T47D (cell line): ENCODE measurements at regions not wholly inside any gene's neighbourhood (a gene's known extent, or its start where the extent isn't known, plus 50 kb on each side); places are given as distances from the start of the nearest gene placed in this dataset.

Experiments used
- DNase-seq, 2 experiments: peaks; one replicate each; pipeline versions ENCODE4 v3.0.0 to v3.0.0-alpha.2; 2011 to 2012; ENCODE audit warnings: low read depth in 1 of 2, low spot score in 1 of 2
- JUND ChIP-seq: IDR thresholded peaks from 2 replicates; pipeline ENCODE4 v1.6.1; 2012; ENCODE audit warnings: low read depth
- in situ Hi-C: cut with HindIII; loops from 2 replicates; pipeline ENCODE4 v1.10.0; 2016; ENCODE audit warnings: low sequenced_read_pairs, low pct_unique_long_range_greater_than_20kb

DNA sequence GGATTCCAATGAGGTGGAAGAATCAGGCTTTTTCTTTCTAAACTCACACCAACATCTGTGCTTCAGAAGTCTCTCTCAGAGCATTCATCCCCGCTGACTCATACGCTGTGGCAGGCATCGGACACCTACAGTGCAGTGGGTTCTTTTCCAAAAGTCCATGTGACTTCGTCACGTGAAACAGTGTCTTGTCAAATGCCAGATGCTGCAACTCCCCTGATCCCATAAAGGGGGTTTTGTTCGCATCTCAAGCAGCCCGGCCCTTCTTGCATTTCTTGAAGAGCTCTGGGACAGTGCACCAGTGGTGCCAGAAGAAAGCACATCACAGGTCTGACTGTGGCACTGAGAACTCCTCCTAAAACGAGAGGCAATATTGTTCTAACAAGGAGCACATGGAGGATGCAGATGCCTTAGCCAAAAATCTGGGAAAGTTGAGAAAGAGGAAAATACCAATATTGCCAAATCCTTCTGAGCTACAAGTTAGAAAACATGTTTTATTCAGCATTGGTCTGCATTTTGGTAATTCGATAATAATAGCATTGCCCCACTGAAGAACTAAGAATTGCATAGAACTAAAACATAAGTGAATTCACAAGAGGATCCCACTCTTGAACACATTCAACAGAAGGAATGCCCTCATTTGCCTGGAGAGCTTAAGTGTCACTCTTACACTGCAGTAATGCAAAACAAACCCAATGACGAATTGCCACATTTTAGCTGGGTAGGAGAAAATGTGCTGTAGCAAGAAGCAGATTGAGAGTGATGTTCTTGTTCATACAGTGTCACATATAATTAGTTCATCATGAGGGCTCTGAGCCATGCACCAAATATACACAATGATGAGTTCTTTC is 204.4 kb downstream of the CXCL12 start:
- TF ChIP-seq JUND: no peak
- in situ Hi-C loops: no loop called here
- DNase-seq: no peak

DNA sequence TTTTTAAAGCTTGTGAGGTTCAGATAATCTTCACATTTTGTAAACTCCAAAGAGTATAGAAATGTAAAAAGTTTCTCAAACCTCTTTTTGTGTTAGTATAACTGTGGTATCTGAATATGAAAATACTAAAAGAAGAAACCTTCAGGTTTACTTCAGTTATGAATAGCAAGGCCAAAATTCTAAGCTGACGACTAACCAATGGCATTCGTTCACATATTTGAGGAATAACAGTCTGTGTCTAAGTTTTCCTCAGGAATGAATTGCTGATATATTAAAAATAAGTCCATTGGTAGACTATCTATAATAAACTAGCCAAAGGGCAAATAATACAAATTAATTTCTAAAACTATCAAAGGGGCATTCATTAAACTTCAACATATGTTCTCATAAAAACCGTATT is 206.0 kb downstream of the CXCL12 start:
- in situ Hi-C loops: no loop called here
- DNase-seq: no peak

DNA sequence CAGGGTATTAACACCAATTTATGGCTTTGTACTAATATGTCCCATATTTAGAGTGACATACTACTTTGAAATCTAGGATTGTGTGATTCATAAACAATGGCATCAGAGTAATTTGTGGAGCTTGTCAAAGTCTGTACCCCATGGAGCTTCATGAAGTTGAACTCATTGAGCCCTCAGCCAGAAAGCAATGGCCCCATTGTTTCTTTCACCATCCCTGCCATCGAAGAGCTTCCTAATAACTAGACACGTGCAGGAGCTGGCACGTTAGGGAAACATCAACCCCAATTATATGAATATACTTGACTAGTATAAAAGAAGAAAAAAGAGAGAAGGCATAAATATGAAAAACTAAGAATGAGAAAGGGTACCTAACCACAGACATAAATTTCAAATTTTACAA is 206.6 kb downstream of the CXCL12 start:
- in situ Hi-C loops: no loop called here
- no peak for TF ChIP-seq JUND

More for the DNA sequence above, 206.0 kb downstream of the CXCL12 start:
- TF ChIP-seq JUND: no peak

DNA sequence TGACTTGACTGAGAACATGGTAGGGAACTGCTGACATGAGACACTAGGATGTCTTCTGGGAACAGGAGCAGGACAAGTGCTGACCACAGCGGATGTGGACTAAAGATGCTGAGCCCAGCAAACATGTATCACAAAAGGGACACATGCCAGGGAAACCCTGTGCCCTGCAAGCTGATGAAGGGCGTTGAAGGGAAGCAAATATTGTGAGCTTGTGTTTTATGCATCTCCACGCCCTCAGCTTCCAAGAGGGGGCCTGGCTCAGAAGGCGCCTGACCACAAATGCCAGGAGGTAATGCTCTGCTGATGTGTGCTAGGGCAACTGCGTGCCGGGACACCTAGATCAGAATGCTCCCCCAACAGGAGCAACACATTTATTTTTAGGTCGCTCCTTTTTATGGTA is 207.3 kb downstream of the CXCL12 start:
- TF ChIP-seq JUND: no peak
- in situ Hi-C loops: no loop called here
- no peak for DNase-seq

More for the DNA sequence above, 206.6 kb downstream of the CXCL12 start:
- DNase-seq: no peak

DNA sequence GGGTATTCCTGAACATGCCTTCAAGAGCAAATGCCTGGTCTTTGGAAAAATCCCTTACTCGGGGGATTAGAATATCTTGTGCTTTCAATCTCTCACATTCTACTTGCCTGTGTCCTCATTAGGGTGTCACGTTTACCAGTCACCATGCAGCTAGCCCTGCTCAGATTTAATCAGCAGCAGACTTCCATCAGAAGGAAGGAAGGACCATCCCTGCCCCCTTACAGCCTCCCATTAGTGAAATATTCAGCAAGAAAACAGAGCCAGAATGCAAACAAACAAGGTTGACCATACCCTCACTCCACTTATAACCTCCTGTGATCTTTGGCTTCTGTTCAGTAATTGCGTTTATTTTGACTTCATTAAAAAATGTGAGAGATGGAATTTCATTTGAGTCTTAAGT is 208.6 kb downstream of the CXCL12 start:
- in situ Hi-C loops: no loop called here
- peak in 1 of 2 experiments; percentile 70 for DNase-seq
- no peak for TF ChIP-seq JUND

DNA sequence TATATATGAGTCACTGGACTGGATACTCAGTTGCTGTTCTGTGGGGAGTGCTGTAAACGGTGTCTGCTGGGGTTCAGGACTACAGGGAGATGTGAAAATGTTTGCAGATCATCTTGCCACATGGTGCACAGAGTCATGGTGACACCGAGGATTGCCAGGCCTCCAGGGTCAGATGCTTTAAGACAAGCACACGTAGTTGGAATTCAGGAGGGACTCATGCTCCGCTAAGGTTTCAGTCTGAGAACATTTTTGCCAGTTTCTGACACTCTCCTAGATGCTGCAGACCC is 211.3 kb downstream of the CXCL12 start:
- in situ Hi-C loops: no loop called here
- peak in 1 of 2 experiments; percentile 98 for DNase-seq
- peak; percentile 89; the same call in 1 of the 2 replicates for TF ChIP-seq JUND

DNA sequence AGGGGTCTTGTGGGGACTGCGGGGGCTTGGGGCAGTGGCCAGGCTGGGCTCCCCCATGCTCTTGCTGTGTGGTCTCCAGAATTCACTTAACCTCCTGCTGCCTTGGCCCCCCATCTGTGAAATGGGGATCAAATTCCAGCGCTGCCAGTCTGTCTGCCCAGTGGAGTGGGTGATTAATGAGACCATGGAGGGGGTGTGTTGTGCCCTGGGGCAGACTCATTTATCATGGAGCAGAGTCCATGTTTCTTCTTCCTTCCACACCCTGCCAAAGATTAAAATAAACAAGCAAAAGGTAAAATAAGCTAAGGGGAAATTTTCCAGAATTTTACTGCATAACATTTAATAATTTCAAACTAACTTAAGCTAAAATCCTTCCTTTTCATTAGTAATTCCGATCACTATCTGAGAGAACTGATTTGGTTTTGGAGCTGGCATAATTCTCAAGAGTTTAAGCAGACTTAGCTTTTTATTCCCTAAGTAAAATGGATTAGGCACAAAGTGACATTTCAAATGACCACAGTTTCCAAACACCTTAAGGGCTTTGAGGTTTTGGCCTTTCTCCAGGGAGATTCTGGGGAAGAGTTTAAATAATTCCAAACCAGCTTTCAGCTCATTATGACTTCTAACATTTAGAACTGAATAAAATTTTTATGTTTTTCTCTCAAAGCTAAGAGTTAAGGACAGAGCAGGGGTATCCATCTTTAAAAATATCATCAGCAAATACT is 211.9 kb downstream of the CXCL12 start:
- no peak for TF ChIP-seq JUND
- in situ Hi-C loops: no loop called here
- DNase-seq: peak in 1 of 2 experiments; percentile 95

DNA sequence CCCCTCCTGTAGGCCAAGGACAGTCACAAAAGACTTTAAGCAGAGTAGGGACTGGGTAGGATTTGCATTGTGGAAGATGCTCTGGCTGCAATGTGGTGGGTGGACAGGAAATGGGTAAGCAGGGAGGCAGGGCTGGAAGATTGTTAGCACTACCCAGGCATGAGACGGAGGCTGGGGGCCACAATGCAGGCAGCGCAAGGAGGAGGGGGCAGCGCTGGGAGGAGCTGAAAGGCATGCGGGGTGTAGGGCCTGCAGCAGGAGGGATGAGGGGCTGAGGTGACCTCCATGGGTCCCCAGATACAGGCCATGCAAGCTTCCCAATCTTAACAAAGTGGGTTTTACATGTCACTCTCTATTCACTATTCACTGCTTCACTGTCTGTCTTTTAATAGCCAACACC is 213.1 kb downstream of the CXCL12 start:
- no peak for DNase-seq
- TF ChIP-seq JUND: no peak
- in situ Hi-C loops: no loop called here

DNA sequence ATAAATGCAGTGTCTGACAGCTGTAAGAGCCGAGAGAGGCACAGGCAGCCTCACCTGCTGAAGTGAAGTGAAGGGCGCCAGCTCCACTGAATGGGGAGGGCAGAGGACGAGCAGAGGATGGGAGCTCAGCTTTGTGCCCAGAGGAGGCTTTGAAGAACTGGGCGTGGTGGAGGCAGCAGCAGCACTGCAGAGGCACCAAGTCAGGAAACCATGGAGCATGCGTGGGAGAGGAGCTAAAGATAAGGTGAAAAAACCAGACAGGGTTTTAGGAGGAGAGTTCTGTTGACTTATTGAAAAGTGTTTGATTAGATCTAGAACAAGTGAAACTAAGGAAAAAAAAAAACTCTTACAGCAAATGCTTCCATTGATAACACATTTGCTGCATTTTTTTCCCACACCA is 216.4 kb downstream of the CXCL12 start:
- TF ChIP-seq JUND: no peak
- in situ Hi-C loops: no loop called here
- no peak for DNase-seq

DNA sequence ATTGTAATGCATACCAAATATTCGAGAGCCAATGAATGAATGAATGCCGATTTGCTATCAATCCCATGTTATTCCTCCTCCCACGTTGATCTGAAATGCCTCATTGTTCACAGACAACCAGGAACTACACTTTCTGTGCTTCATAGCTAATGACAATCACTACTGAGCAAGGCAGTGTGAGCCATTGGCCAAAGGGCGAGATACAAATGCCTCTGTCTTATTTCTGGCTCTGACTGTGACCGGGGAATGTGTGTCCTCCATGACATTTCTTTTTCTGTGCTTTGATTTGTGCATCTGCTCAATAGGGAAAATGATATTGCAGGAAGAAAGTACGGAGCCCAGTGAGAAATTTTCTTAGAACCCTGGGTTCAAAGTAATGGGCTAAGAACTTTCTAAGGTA is 217.1 kb downstream of the CXCL12 start:
- DNase-seq: no peak
- in situ Hi-C loops: no loop called here
- no peak for TF ChIP-seq JUND

DNA sequence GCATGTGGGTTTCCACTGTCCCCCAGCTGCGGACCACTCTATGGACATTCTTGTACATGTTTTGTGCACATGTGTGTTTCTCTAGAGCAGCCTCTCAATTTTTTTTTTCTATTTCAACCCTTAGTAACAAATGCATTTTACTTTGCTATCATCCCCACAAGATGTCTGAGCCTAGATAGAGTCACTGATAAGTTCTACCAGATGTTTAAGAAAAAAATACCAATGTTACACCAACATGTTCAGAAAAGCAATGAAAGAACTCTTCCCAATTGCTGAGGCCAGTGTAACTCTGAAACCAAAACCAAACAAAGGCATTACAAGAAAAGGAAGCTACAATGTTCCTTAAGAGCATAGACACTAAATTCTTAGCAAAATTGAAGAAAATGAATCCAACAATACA is 218.5 kb downstream of the CXCL12 start:
- TF ChIP-seq JUND: no peak
- in situ Hi-C loops: no loop called here
- DNase-seq: no peak

DNA sequence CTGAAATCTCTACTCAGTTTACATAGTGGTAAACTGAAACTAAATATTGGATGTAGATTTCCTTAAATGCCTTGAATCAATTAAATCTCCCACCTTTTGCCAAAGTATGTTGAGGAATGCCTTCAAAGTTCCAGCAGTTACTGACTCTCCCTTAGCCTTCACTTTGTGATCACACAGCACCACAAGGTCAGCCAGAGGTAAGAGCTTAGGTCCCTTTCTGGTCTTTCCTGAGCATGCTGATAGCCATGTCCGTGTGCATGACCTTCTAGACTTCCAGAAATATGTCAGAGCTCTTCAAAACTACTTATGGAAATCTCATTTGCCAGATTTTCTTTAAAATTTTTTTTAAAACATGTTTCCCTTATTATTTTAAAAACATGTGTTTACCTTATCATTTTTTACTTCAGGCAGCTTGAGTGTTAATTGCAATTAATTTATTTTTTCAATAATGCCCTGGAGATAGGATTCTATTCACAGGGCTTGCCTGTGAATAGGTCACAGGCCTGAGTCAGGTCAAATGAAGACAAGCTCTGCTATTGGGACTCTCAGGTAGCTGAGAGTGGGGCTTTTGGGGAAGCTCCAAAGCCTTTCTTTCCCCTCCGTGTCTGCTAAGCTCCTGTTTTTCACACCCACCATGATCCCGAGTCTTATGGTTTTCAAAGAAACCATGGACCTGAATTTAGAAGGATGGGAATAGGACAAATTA is 220.5 kb downstream of the CXCL12 start:
- in situ Hi-C loops: no loop called here
- no peak for DNase-seq
- no peak for TF ChIP-seq JUND

DNA sequence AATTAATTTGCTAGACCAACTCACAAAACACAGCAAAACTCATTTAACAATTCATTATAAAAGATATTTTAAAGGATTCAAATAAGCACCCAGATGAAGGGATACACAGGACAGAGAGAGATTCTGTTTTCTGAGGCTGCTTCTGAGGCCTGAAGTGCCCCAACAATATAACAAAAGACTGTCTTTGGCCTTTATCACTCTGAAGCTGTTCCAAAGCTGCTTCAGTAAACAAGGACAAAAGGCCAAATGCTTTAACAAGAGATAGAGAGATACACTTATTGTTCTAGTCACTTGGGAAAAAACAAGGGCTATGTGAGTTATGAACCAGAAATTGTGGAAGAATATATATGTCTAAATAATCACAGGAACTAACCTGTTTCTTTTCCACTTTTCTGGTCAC is 223.7 kb downstream of the CXCL12 start:
- no peak for DNase-seq
- in situ Hi-C loops: no loop called here
- no peak for TF ChIP-seq JUND
